Immature natural killer cell (primary cell): ENCODE measurements at regions not wholly inside any gene's neighbourhood (a gene's known extent, or its start where the extent isn't known, plus 50 kb on each side); places are given as distances from the start of the nearest gene placed in this dataset.
A peak's percentile ranks its signal among the peaks of the same experiment; 100 is the strongest.

Experiments
- DNase-seq, 3 donors: peaks; one replicate each; pipeline ENCODE4 v3.0.0; 2022; ENCODE audit warnings: mixed read lengths in 1 of 3
- H3K27ac Mint-ChIP-seq, 6 donors: one replicate each; pipeline ENCODE4 v1.8.0; 2020; ENCODE audit warnings: mixed read lengths in 6 of 6, mild to moderate bottlenecking in 5 of 6, inconsistent platforms in 4 of 6, moderate library complexity in 3 of 6
- H3K27me3 Mint-ChIP-seq, 3 donors: one replicate each; pipeline ENCODE4 v1.8.0; 2020 to 2021; ENCODE audit warnings: low read depth in 3 of 3, mild to moderate bottlenecking in 3 of 3, mixed read lengths in 3 of 3, moderate library complexity in 3 of 3, inconsistent platforms in 1 of 3
- H3K36me3 Mint-ChIP-seq, 3 donors: one replicate each; pipeline ENCODE4 v1.8.0; 2020; ENCODE audit warnings: mixed read lengths in 3 of 3, inconsistent platforms in 2 of 3, mild to moderate bottlenecking in 2 of 3
- H3K4me1 Mint-ChIP-seq, 2 donors: one replicate each; pipeline ENCODE4 v1.8.0; 2020; ENCODE audit warnings: inconsistent platforms in 2 of 2, mild to moderate bottlenecking in 2 of 2, mixed read lengths in 2 of 2, moderate library complexity in 1 of 2
- H3K4me3 Mint-ChIP-seq, 5 donors: one replicate each; pipeline ENCODE4 v1.8.0; 2020; ENCODE audit warnings: mild to moderate bottlenecking in 5 of 5, mixed read lengths in 5 of 5, inconsistent platforms in 3 of 5, moderate library complexity in 3 of 5
- H3K9me3 Mint-ChIP-seq, 6 donors: one replicate each; pipeline ENCODE4 v1.8.0; 2020; ENCODE audit warnings: mild to moderate bottlenecking in 6 of 6, mixed read lengths in 6 of 6, inconsistent platforms in 4 of 6, moderate library complexity in 3 of 6

DNA sequence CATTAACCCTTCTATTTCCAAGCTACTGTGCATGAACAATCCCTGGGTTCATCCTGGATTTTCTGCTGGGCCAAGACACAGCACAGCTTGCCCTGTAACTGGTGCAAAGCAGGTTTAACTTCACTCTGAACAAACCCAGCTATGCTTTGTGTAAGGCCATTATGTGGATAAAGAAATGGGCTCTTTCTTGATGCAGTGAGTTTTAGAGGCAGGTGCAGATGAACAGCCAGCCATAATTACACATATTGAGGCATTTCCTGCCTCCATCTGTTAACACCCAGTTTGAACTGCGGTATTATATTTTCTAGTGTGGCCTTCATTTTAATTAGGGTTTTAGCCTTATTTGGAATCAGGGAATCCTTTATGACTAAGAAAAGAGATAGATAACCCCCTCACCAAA is 68.7 kb upstream of the ARX start:
- Mint-ChIP-seq H3K4me3 (no peak overlapping the region), H3K4me1 (no peaks in the 10 kb centered on the region), H3K27me3 (peaks cover 1 to 6% (median 5%) of the 10 kb centered on the region in 3 donors), H3K9me3 (peaks cover 0 to 4% (median under 1%) of the 10 kb centered on the region in 6 donors), H3K36me3 (no peaks in the 10 kb centered on the region), H3K27ac (no peak overlapping the region)
- no peak for DNase-seq

DNA sequence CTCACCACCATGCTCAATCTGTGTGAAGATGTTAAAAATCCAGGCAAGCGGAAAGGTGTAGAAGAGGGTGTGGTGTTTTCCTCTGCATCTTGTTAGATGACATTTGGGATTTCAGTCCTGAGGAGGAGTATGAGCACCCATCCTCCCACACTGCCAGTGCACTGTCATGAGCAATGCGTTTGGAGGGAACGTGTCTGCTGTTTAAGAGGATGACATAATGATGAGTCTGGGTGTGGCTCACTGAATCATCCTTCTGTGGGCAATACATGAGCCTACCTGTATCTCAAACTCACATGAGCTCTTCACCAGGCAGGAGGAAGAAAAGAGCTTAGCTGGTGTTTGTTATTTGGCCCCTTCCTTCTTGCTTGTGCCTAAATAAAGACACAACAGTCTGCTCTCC is 67.9 kb upstream of the ARX start:
- Mint-ChIP-seq H3K4me1 (no peaks in the 10 kb centered on the region), H3K9me3 (peaks cover 0 to 2% (median 0%) of the 10 kb centered on the region in 6 donors), H3K27me3 (peaks cover 1 to 5% (median 2%) of the 10 kb centered on the region in 3 donors), H3K4me3 (no peak overlapping the region), H3K36me3 (no peaks in the 10 kb centered on the region), H3K27ac (no peak overlapping the region)
- no peak for DNase-seq

DNA sequence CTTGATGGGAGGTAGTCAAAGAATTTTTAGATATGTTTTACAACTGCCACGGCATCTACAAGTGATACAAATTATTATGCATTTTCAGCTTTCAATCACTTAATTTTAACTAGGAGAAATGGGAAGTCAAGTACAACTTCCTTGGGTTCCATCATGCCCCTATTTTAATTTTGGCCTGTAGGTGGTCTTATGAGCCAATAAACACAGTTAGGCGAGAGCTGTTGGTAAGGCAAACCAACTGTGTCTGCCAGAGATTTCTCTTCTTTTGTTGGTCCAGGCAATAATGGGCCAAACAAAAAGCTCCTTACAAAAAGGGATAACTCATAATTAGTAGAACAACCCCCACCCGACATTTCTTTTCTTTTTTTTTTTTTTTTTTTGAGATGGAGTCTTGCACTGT is 63.3 kb upstream of the ARX start:
- Mint-ChIP-seq H3K4me3 (no peak overlapping the region), H3K4me1 (no peaks in the 10 kb centered on the region), H3K27ac (no peak overlapping the region), H3K36me3 (no peaks in the 10 kb centered on the region), H3K27me3 (peaks cover 0 to 2% (median 0%) of the 10 kb centered on the region in 3 donors), H3K9me3 (peaks cover 0 to 3% (median 0%) of the 10 kb centered on the region in 6 donors)
- DNase-seq, result no peak

DNA sequence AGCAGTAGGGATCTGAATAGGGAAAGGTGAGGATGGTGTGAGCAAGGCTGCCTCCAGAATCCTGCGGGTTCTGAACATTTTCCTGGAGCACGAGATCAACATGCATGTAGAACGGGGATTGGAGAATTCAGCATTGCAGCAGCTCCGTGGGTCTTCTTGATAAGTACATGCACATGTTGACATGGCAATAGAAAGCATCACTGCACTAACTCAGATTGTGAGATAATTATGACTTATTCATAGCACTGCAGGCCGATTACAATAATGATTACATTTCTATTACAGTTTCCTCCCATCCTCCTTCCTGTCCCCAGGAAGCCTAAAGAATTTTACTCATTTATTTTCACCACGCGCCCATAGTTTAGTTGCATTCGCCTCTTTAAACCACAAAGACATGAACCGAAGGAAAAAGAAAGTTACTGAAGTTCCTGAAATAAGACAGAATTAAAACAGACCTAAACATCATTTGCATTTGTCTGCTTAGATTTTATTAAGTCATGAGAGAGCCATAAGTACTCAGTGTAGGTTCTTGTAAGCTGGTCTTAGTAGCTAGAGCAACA is 61.3 kb upstream of the ARX start:
- H3K4me1 Mint-ChIP-seq, result no peaks in the 10 kb centered on the region
- peaks cover 0 to 3% (median 0%) of the 10 kb centered on the region in 6 donors for H3K9me3 Mint-ChIP-seq
- no peak overlapping the region for H3K27ac Mint-ChIP-seq
- peaks cover 0 to 4% (median 0%) of the 10 kb centered on the region in 3 donors for H3K27me3 Mint-ChIP-seq
- no peaks in the 10 kb centered on the region for H3K36me3 Mint-ChIP-seq
- no peak for DNase-seq
- no peak overlapping the region for H3K4me3 Mint-ChIP-seq

DNA sequence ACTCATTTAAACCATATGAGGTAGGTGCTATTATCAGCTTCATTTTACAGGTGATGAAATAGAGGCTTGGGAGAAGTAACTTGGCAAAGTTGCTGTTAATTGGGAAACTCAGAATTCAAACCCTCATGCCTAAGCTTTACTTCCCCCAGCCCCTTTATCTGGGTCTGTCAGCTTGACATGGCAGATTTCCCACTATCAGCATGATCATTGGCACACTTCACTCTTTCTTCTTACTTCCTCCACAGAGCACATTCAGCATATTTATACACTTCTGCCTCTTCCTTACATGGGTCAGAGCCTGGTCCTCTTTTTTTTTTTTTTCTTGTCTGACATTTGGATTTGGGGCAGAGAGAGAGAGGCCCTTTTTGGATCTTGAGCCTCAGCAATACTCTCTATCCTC is 56.5 kb upstream of the ARX start:
- no peak overlapping the region for H3K4me3 Mint-ChIP-seq
- peaks cover 0 to 6% (median 0%) of the 10 kb centered on the region in 3 donors for H3K27me3 Mint-ChIP-seq
- H3K36me3 Mint-ChIP-seq, result no peaks in the 10 kb centered on the region
- no peak for DNase-seq
- no peak overlapping the region for H3K27ac Mint-ChIP-seq
- H3K4me1 Mint-ChIP-seq, result peaks cover 15 to 16% of the 10 kb centered on the region in 2 donors
- H3K9me3 Mint-ChIP-seq, result peaks cover 0 to 2% (median 0%) of the 10 kb centered on the region in 6 donors

DNA sequence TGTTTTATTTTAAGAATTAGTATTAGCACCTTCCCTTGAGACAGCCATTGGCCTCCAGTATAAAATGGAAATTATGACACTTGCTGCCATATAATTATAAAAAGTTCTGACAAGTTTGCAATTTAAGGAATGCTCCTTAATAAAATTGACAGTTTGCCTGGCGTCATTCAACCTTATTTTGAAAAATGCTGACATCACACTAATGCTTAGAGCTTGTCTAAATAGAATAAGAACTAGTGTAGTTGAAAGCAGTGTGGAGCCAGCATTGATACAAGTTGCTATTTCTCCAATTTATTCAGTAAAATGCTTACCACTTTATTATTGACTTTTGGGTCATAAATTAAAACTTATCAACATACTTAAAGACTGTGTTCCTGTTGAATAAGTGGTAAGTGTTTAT is 54.3 kb upstream of the ARX start:
- DNase-seq, result no peak
- Mint-ChIP-seq H3K4me1 (peaks cover 15 to 17% of the 10 kb centered on the region in 2 donors), H3K36me3 (no peaks in the 10 kb centered on the region), H3K27me3 (peaks cover 0 to 9% (median 0%) of the 10 kb centered on the region in 3 donors), H3K4me3 (no peak overlapping the region), H3K27ac (no peak overlapping the region), H3K9me3 (peaks cover 0 to 2% (median 0%) of the 10 kb centered on the region in 6 donors)

DNA sequence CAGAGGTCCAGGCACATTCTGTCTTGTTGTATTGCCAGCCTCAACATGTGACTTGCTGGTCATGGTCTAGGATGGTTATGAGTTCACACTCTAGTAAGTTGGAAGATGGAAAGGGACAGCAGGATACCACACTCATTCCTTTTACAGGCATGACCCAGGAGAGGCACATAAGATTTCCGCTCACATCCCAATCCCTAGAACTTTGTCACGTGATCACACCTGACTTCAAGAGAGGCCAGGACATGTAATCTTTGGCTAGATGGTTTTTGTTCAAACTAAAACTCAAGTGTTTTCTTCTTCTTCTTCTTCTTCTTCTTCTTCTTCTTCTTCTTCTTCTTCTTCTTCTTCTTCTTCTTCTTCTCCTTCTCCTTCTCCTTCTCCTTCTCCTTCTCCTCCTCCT is 53.4 kb upstream of the ARX start:
- Mint-ChIP-seq H3K27me3 (peaks cover 0 to 9% (median 0%) of the 10 kb centered on the region in 3 donors), H3K4me3 (no peak overlapping the region), H3K27ac (peak overlapping the region in 1 of 6 donors; percentile 15), H3K9me3 (peaks cover 0 to 2% (median 0%) of the 10 kb centered on the region in 6 donors), H3K36me3 (no peaks in the 10 kb centered on the region), H3K4me1 (peaks cover 15 to 17% of the 10 kb centered on the region in 2 donors)
- DNase-seq, result no peak

DNA sequence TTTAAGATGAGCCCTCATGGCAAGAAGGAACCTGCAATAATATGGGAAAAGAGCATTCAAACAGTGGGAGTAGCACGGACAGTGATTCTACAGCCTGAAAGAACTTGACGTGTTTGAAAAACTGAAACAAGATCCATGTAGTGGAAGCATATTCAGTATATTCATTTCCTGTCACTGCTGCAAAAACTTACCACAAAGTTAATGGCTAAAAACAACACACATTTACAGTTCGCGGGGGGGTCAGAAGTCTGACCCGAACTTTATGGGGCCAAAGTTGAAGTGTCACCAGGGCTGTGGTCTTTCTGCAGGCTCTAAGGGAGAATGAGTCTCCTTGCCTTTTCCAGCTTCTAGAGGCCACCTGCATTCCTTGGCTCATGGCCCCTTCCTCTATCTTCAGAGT is 52.6 kb upstream of the ARX start:
- Mint-ChIP-seq H3K36me3 (no peaks in the 10 kb centered on the region), H3K27me3 (peaks cover 0 to 9% (median 0%) of the 10 kb centered on the region in 3 donors), H3K9me3 (peaks cover 0 to 2% (median 0%) of the 10 kb centered on the region in 6 donors), H3K4me3 (peak overlapping the region; percentile 42 to 88 (median 72)), H3K27ac (peak overlapping the region; percentile 56 to 82 (median 74)), H3K4me1 (peaks cover 15 to 17% of the 10 kb centered on the region in 2 donors)
- DNase-seq, result peak in 1 of 3 donors; percentile 6

DNA sequence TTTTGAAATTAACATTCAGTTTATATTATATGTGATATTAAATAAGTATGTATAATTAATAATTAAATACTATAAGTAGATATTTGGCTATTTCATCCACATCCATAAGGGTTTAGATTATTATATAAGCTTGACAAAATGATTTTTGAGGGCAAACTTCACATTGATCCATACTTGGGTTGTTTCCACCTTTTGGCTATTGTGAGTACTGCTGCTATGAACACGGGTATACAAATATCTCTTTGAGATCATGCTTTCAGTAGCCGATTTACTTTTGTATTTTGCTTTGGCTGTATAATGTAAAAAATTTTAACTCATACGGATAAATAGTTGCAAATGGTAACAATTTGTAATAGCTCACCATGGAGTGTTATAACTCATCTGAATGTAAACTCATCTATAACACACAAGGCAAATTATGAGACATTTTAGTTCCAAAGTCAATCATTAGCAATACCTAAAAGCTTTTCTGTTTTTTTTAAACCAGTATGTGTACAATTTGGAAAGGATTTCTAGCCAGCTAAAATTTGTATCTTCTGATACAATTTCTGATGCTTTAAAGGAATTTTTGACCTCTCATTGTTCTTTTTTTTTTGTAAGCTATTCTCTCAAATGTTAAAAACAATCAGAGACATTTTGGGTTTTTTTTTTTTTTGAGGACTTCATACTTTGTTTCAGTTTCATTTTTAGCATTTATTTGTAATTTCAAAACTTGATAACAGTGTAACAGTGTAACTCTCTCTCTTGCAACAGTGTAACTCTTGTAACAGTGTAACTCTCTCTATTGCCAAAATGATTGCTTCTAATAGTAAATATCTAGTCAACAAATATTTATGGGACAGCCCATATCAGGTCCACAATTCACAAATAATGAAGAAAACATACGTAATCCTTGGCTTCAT is 51.8 kb upstream of the ARX start:
- peak in 2 of 3 donors; percentile 4 to 5 for DNase-seq

DNA sequence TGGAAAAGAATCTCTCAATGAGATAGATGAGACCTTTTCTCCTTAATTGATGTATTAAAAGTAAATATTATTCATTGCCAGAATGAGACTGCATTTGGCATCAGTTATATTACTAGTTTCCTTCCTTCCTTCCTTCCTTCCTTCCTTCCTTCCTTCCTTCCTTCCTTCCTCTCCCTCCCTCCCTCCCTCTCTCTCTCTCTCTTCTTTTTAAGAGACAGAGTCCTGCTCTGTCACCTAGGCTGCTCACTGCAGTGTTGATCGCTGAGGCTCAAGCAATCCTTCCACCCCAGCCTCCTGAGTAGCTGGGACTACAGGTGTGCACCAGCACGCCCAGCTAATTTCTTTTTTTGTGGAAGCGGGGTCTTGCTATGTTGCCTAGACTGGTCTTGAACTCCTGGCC is 50.4 kb upstream of the ARX start:
- no peak for DNase-seq
- H3K36me3 Mint-ChIP-seq, result no peaks in the 10 kb centered on the region
- no peak overlapping the region for H3K4me3 Mint-ChIP-seq
- H3K4me1 Mint-ChIP-seq, result peaks cover 15 to 17% of the 10 kb centered on the region in 2 donors
- H3K27ac Mint-ChIP-seq, result no peak overlapping the region
- peaks cover 0 to 5% (median 0%) of the 10 kb centered on the region in 3 donors for H3K27me3 Mint-ChIP-seq
- H3K9me3 Mint-ChIP-seq, result peaks cover 0 to 2% (median 0%) of the 10 kb centered on the region in 6 donors

More for the DNA sequence above, 51.8 kb upstream of the ARX start:
- Mint-ChIP-seq H3K9me3 (peaks cover 0 to 2% (median 0%) of the 10 kb centered on the region in 6 donors), H3K36me3 (no peaks in the 10 kb centered on the region), H3K4me3 (peak overlapping the region; percentile 42 to 88 (median 72)), H3K27ac (peak overlapping the region; percentile 37 to 82 (median 74)), H3K4me1 (peaks cover 15 to 17% of the 10 kb centered on the region in 2 donors), H3K27me3 (peaks cover 0 to 9% (median 0%) of the 10 kb centered on the region in 3 donors)
